Cerebellar cortex (tissue), 1 donor: ENCODE measurements at regions not wholly inside any gene's neighbourhood (a gene's known extent, or its start where the extent isn't known, plus 50 kb on each side); places are given as distances from the start of the nearest gene placed in this dataset.
A peak's percentile ranks its signal among the peaks of the same experiment; 100 is the strongest.
"Not testable (repeated sequence)": the region's sequence is repeated elsewhere in the genome, so short reads cannot be mapped to it uniquely, and the experiment has no call there.

ENCODE experiments used
- DNase-seq: peaks from one replicate; pipeline ENCODE4 v3.0.0-alpha.2; 2015; ENCODE audit warnings: low spot score

DNA sequence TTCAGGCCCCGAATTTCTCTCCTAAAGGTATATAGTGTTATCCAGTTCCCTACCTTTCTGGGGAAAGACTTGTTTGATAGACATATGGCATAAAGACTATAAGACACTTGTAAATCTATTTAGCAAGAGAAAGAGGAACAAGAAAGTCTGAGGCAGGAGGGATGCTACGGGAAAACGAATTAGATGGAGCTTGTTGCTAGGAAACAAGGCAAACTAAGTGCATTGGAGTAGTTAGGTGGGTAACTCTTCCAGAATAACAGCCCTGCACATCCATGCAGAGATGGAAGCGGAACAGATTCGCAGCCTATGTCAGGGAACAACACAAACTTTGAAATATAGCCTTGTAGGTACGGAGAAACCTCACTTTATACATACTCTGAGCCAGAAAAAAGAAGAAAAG is 810.3 kb upstream of the CRIM1 start:
- DNase-seq: no peak

DNA sequence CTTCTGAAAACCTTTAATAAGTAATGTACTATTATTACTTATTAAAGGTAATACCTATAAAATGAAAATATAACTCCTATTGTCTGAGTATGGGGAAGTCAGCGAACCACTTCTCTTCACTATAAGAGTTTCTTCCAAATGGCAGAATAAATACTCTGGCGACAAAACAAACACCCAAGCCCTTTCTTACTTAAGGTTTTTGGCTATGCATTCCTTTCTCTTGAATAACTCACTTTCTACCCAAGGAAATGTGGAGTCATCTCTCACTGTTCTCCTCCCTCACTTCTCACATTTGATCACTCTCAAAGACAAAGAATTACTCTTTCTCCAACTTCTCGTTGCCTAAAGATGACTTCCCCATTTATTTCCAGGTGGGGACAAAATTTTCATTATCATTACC is 816.8 kb upstream of the CRIM1 start:
- DNase-seq: no peak

DNA sequence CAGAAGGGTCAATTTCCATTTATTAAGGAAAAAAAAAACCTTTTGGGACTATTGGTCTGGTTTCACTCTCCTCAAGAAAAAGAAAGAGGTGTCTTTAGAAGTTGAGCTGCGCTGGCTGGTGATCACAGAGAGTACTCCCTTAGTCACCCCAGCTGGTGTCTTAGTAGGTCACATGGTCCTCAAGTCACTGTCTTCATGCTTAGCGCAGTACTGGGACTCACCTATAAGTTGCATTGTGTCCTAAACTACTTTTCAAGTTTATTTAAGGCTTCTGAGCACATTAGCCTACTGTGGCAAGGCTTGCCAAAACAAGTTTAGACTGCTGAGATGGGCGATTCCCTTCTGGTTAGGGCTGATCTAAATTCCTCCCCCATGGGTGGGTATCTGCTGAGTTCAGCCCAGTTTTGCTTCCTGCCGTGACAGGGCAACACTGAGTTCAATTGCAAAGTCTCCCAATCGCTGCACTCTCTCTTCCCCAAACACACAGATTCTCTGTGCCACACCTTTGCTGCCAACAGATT is 824.9 kb upstream of the CRIM1 start:
- DNase-seq: no peak

DNA sequence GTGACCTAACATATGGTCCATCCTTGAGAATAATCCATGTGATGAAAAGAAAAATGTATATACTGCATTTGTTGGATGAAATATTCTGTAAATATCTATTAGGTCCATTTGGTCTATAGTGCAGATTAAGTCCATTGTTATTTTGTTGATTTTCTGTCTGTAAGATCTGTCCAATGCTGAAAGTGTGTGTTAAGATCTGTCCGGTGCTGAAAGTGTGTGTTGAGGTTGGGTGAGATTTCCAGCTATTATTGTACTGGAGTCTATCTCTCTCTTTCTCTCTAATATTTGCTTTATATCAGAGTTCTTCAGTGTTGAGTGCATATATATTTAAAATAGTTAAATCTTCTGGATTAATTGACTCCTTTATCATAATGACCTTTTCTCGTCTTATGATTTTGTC is 828.8 kb upstream of the CRIM1 start:
- no peak for DNase-seq

DNA sequence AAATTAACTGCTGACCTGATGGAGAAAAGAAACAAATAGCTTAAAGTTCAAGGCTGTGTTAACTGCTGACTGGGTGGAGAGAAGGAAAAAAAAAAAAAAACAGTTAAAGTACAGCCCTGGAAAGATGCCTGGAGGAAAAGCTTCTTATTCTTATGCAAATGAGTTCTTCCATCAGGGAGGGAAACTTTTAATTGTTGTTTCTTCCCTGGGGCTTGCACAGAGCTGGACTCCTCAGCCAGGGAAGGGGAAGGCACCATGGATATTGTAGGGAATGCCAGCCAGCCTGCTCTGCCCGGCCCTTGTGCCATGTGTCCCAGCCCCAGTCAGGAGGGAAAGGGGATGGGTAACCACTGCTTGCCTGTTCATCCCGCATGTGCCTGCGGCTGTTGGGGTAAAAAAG is 833.1 kb upstream of the CRIM1 start:
- no peak for DNase-seq

DNA sequence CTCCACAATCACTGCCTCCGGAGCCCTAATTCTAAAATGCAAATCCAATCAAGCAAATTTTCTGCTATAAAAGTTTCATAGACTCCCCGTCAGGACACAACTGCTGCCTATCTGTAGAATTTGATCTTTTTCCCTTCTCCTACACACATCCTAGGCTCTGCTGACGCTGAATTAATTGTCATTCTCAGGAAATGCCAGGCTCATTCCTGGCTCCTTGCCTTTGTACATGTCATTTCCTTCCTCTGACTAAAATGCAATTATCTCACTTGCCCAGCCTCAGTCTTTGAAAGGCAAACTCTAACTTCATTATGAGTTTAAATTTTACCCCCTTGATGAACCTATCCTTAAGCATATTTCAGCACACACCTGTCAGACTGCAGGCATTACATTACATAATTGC is 844.9 kb upstream of the CRIM1 start:
- DNase-seq: no peak

DNA sequence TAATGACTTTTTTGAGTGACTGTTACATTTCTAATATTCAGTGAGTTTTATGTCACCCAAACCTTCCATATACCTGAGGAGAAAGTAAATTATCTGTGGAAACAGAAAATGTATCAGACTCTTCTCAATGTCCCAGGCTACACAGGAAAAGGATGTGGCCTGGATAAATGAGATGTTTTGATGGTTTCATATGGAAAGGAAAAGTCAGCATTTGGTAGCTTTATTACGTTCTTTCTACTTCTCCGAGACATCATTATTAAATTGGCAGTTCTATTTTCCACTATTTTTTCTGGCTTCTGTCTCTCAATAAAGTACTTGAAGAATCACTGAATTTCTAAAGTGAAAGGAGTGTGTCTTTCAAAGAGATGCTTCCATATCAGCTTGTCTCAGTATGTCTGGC is 847.0 kb upstream of the CRIM1 start:
- no peak for DNase-seq

DNA sequence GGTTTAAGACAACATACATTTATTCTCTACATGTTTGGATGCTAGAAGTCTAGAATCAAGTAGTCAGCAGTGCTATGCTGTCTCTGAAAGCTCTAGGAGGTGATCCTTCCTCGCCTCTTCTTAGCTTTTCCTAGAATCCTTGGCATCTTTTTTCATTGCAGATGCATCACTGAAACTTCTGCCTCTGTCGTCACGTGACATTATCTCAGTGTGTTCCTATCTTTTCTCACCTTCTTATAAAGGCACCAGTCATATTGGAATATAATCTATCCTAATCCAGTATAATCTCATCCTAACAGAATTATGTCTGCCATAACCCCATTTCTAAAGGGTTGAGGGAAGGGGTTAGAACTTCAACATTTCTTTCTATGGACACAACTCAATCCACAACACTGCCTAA is 851.2 kb upstream of the CRIM1 start:
- DNase-seq: no peak

DNA sequence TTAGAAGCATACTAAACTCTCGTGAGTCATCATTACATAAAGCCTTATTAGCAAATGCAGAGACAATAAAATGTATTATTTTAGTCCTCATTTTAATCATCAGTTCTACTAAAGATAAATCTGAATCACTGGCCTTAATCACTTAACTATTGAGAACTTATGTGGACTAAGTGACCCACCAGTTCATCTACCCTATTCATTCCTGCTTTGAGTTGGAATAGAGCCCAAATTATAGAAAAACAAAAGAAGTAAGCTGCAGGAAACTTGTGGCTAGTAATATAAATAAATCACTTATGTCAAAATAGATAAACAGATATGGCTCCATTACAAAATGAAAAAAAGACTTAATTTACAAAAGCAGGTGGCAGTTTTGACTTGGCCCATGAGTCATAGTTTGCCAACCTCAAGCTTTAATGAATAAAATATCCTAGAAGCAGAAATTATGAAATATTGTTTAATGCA is 851.8 kb upstream of the CRIM1 start:
- no peak for DNase-seq

DNA sequence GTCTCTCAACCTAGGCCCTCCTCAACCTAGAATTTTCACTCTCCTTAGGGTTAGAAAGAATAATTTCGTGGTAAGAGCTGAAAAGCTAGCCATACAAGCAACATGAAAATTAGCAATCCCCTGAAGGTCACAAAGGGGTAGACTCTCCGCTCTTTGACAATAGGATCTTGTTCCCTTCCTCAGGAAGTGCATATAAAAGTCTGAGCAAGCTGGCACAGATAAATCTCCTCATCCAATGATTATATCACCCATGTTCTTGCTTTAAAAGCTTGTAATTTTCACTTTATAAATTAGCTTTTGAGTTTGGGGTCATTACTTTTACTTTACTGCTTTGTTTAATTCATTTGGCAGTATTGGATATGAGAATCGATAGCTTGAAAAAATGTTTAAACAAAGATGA is 852.3 kb upstream of the CRIM1 start:
- no peak for DNase-seq

DNA sequence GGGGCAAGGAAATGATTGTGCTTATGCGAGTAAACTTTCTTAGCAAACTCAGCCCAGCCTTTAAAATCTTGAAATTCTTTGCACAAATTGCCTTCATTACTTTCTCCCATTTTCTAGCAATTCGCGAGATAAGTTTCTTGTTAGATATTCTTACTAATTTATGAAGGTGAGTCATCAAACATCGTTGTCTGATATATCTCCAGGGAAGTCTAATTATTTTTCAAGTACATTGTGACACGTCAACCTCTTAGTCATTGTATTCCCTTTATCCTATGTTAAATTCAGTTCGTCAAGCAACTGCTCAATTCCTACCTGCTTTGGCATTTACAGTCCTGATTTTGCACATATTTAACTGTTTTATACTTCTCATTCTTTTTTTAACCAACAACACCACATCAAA is 854.5 kb upstream of the CRIM1 start:
- no peak for DNase-seq

DNA sequence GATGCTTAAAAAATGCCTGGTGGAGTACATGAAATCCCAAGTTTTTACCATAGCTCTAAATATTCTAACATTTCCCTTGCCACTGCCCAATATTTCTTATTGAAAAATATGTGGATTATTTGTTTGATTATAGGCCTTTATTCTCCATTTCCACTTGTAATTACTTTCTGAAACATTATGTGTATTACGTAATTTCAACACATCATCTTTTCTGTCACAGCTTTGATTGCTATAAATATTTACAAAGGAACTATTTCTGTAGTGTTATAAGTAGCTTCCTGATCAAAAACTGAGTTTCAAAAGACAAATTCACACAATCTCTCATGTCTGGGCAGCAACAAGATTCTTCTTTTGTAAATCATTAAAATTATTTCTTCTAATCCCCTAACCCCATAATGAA is 859.6 kb upstream of the CRIM1 start:
- DNase-seq: no peak

DNA sequence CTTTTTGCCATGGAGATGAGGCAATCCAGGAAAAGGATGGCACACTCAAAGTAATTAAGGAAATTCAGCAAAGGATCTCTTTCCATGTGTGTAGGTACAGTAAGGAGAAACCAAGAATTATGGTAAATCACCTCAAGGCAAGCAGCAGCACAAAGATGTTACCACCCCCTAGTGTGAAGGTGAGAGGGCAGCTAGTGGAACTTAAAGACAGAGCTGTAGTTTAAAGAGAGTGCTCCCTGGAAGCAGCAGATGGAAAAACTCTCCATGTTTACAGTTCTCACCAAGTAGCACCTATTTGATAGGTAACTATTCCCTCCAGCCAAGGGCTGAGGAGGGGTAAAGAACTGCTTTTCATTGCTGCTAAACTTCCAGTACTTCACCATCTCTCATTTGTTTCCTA is 860.4 kb upstream of the CRIM1 start:
- no peak for DNase-seq

DNA sequence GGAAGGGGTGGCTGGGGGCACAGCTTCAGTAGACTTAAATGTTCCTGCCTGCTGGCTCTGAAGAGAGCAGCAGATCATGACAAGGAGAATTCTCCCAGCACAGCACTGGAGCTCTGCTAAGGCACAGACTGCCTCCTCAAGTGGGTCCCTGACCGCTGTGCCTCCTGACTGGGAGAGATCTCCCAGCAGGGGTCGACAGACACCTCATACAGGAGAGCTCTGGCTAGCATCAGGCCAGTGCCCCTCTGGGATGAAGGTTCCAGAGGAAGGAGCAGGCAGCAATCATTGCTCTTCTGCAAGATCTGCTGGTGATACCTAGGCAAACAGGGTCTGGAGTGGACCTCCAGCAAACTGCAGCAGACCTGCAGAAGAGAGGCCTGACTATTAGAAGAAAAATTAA is 877.5 kb upstream of the CRIM1 start:
- not testable (repeated sequence) for DNase-seq

DNA sequence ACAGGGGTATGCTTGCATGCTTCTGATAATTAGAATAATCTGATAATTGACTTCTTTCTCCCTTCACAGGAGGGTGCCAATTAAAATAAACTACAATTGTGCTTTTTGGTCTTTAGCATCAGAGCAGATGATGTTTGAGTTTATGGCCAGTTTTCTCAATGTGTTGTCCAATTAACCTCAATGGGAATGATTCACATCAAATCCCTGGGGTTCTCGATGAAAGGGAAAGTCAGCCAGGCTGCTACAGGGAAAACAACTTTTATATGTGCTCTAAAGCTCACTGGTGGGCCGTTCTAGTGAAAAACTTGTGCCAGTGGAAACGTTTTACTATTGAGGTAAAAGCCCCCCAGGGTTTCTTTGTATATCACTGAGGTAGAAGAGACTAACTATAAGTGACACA is 887.3 kb upstream of the CRIM1 start:
- no peak for DNase-seq

DNA sequence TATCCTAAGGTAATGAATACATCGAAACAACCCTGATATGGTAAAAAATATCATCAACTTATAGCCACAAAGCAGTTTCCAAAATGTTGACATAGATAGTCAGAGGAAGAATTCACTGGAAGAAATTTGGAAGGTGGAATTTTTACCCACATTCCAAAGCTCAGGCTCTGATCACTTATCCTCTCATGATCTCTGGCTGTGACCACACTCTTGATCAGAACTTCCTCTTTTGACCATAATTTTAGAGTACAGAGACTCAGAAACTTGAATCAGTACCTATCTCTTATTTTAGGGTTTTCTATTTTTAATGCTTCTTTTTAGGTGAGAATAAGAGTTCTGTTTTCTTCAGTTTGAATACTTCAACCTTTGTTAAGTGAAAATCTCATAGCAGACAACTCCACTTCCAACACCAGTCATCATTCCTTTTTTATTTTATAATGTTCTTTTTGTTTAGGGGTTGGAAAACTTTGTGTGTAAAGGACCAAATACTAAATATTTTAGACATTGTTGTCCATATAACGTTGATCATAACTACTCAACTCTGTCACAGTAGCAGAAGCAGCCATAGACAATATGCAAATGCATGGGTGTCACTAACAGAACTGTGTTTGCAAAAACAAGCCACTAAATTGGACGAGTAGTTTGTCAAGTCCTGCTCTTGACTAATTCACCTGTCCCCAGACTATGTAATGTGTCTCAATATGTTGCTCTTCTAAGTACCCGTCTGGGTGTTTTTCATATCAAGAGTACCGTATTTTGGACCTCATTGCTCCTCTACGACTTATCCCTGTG is 891.6 kb upstream of the CRIM1 start:
- DNase-seq: no peak

DNA sequence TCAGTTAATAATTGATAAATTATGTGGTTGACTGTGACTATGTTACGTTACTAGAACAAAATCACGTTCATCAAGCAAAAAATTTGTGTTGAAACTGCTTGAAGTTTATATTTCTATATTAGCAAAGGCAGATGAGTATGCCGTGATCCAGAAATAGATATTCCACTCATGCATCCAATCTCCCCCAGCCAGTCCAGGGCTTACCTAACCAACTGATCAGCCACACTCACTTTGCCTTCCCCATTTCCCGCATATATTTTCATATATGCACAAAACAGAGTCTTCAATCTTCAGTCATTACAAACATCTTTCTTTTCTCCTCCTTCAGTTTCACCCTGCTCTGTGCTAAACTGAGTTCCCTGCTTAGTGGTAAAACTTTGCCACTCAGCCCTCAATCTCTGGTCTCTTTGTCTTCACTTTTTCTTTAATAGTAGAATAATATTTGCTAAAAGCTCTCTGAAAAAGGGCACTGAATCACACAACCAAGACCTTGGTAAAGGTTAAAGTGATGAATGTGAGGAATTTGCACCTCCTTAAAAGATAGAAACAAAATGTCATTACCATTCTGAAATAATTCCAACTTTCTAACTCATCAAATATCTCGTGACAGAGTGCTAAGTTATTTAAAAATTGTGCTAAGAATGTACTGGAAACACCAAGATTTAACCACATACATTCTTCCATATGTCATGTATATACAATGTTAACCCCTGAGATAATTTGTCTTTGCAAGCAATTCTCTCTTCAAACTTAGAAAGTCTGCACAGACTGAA is 893.2 kb upstream of the CRIM1 start:
- no peak for DNase-seq

DNA sequence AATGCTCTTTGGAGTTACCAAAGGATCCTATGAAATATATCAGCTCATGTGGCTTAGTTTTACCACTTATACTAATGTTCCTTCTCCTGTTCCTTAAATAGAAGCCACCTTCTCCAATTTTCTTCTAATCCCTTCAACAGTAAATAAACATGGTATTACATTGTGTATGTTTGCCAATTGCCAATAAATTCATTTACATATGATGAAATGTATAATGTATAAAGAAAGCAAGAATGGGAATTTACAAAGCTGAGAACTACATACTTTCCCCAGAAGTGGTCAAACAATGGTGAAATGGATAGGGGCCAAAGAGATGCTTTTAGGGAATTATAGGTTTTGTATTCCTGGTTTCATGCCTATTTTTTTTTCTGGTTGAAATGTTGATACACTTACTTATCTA is 894.2 kb upstream of the CRIM1 start:
- no peak for DNase-seq

DNA sequence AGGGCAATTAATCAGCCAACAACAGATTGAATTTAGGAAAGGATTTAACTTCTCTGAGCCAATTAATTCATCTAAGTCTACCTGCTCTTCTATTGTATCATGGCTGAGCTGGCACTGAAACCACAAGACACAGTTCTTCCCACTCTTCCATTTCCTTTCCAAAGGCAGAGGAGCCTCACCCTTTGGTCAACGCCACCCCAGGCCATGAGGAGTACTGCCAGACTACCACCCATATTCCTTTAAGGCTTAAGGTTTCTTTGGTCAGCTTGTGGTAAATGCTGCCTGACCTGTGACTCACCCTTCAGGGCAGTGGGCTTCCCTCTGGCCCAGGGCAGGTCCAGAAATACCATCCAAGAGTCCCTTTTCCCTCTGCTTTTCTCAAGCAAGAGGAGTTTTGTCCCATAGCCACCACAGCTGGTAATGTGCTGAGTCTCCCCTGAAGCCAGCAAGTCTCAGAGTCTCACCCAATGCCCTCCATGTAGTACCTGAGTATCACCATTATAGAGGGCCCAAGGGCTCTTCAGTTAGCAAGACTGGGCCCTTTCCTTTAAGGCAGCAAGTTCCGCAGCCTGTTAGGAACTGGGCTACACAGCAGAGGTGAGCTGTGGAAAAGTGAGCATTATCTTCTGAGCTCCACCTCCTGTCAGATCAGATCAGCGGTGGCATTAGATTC is 900.5 kb upstream of the CRIM1 start:
- DNase-seq: peak; percentile 7

DNA sequence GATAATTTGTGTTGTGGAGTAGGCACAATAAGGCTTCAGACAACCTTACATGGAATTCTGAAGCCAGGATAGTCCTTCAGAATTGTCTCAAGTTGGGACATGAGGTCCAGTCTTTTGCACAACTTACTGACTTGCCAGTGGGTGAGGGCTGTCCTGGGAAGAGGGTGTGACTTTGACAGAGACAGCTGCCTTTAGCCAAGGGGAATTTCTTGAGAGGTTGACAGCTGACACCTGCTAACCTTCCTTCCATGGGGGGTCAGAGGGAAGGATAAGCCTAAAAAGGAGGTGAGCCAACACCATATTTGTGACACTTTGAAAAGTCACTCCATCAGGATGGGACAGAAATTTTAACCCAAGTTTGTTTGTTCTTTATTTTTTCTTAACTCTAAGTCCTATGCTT is 907.8 kb upstream of the CRIM1 start:
- no peak for DNase-seq

DNA sequence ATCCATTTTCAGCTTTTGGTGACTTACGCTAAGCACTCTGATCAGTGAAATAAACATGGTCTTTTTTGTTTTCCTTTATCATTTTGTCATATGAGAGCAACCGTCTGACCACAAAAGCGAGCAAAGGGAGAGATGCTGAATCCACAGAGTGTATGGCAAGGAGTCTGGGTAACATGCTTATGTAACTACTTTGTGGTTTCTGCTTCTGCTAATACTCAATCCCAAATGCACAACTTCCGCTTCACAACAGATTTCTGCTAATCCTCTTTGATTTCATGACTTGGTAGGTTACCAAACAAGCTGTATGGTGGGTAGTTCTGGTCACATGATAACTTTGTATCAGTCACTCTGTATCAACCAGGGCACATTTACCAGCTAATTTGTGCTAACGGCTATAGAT is 908.4 kb upstream of the CRIM1 start:
- no peak for DNase-seq

DNA sequence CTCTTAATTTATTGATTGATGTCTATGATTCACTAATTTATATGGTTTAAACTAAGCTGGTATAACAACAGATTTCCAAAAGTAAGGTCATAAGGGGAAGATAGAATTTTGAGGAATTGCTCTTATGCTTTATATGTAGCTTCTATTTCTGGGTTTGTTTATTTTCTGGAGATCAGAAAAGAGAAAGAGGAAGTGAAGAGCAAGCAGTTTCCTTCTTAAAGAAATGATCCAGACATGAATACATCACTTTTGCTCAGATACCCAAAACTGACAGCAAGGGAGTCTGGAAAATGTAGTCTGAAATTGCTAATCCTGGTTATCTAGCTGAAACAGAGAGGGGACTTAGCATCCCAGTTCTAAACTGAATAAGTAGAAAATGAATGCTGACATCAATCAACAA is 912.5 kb upstream of the CRIM1 start:
- DNase-seq: no peak

DNA sequence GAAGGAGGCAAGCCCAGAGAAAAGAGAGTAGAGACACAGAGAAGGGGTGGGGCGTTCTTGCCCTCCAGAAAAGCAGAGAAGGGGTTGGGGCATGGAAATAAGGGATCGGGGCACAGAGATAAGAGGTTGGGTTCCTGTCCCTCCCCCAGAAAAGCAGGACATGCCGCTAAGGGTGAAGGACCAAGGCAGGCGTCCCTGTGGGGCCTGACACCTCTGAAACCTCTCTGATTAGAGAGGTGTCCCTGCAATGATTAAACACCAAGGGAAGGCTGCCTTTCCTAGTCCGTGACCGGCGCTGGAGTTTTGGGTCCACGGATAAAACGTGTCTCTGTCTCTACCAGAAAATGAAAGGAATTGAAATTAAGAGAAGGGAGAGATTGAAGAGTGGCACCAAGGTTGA is 914.0 kb upstream of the CRIM1 start:
- DNase-seq: not testable (repeated sequence)
